K562 (cell line): ENCODE measurements at regions not wholly inside any gene's neighbourhood (a gene's known extent, or its start where the extent isn't known, plus 50 kb on each side); places are given as distances from the start of the nearest gene placed in this dataset.
A peak's percentile ranks its signal among the peaks of the same experiment; 100 is the strongest.

Experiments used
- ATAC-seq: fragments of 200-7000 bp; cut with Tn5 transposase; 3 replicates; pipeline ENCODE4 v1.9.1; 2020; ENCODE audit warnings: moderate library complexity
- BruUV-seq: library from RNA; stranded (reverse); fragments of 400-500 nt; replicated peaks from 2 replicates; lab custom pipeline; 2021; lab: Mats Ljungman, UMichigan
- CTCF ChIA-PET: fragments of 300-600 bp; formaldehyde crosslinking; extraction: SDS; loops from one replicate; lab custom pipeline; 2021; ENCODE audit warnings: low intra/inter-chr PET ratio; lab: Yijun Ruan, JAX
- POLR2A ChIA-PET: fragments of 300-600, 350-650 bp; sonication (Branson Sonifier 250); formaldehyde crosslinking; extraction: SDS; loops from one replicate; lab custom pipeline; 2021; ENCODE audit warnings: antibody characterized with exemption, inconsistent platforms; lab: Yijun Ruan, JAX
- DNase-seq, 4 experiments: peaks; one replicate each; pipeline versions ENCODE4 v3.0.0 to v3.0.0-alpha.2; 2011 to 2018; ENCODE audit warnings: low spot score in 3 of 4, mixed read lengths in 3 of 4; ENCODE audit errors: extremely low read depth in 1 of 4
- FAIRE-seq: peaks from 2 replicates; lab custom pipeline; 2011; peaks lifted over from hg19 to GRCh38; lab: Jason Lieb, UNC
- H2AFZ ChIP-seq: 2 replicates; pipeline ENCODE4 v1.6.0; 2011; ENCODE audit warnings: low read depth, low read length, control low read depth, inconsistent platforms
- H3K27ac ChIP-seq: fragments of 200-600 bp; 3 replicates; pipeline ENCODE4 v1.8.0; 2011; ENCODE audit warnings: low read depth, mild to moderate bottlenecking, control low read depth, inconsistent platforms, low read length, moderate library complexity, mixed read lengths; ENCODE audit errors: extremely low read depth
- H3K27me3 ChIP-seq, 2 experiments: fragments of 300-600 bp in 1 of 2; 2 replicates in 1 of 2; 3 replicates in 1 of 2; pipeline versions ENCODE4 v1.6.0 to v1.8.0; 2011; ENCODE audit warnings: inconsistent platforms in 2 of 2, low read length in 2 of 2, mild to moderate bottlenecking in 1 of 2, mixed read lengths in 1 of 2, moderate library complexity in 1 of 2; ENCODE audit not compliant: control insufficient read depth in 2 of 2, insufficient read depth in 2 of 2
- H3K36me3 ChIP-seq: fragments of 300-600 bp; 3 replicates; pipeline ENCODE4 v1.8.0; 2011; ENCODE audit warnings: mild to moderate bottlenecking, low read length, inconsistent platforms; ENCODE audit not compliant: control insufficient read depth, insufficient read depth
- H3K4me1 ChIP-seq, 2 experiments: fragments of 200-600 bp in 1 of 2; replicated peaks in 1 of 2; 2 replicates in 1 of 2; 3 replicates in 1 of 2; pipeline versions ENCODE4 v1.5.1 to v1.8.0; 2011; ENCODE audit warnings: inconsistent platforms in 2 of 2, low read length in 2 of 2, mild to moderate bottlenecking in 1 of 2, mixed read lengths in 1 of 2, moderate library complexity in 1 of 2; ENCODE audit not compliant: control insufficient read depth in 2 of 2, insufficient read depth in 2 of 2
- H3K4me2 ChIP-seq: 2 replicates; pipeline ENCODE4 v1.6.1; 2011; ENCODE audit warnings: low read length, control low read depth, inconsistent platforms, mixed read lengths; ENCODE audit not compliant: insufficient read depth
- H3K4me3 ChIP-seq: fragments of 200-600 bp; sonication (generic), shearing (Covaris generic); 2 replicates; pipeline ENCODE4 v1.5.1; 2016; ENCODE audit warnings: control low read depth, inconsistent platforms
- H3K79me2 ChIP-seq: fragments of 200-600 bp; 3 replicates; pipeline ENCODE4 v1.8.0; 2011; ENCODE audit warnings: low read length, inconsistent platforms; ENCODE audit not compliant: control insufficient read depth, insufficient read depth
- H3K9ac ChIP-seq, 2 experiments: 2 replicates each; pipeline versions ENCODE4 v1.6.0 to v1.6.1; 2011; ENCODE audit warnings: low read depth in 2 of 2, low read length in 2 of 2, control low read depth in 1 of 2, inconsistent platforms in 1 of 2, mild to moderate bottlenecking in 1 of 2, mixed read lengths in 1 of 2; ENCODE audit not compliant: insufficient read depth in 1 of 2
- H3K9me1 ChIP-seq: one replicate; pipeline ENCODE4 v1.6.0; 2011; ENCODE audit warnings: inconsistent platforms, mild to moderate bottlenecking, low read length, moderate library complexity; ENCODE audit not compliant: control insufficient read depth, insufficient read depth
- H3K9me3 ChIP-seq: replicated peaks from 2 replicates; pipeline ENCODE4 v1.5.1; 2011; ENCODE audit warnings: low read depth, low read length, inconsistent platforms; ENCODE audit not compliant: control insufficient read depth, insufficient read depth
- H4K20me1 ChIP-seq: replicated peaks from 2 replicates; pipeline ENCODE4 v1.6.1; 2011; ENCODE audit warnings: low read length, inconsistent platforms, mixed read lengths; ENCODE audit not compliant: control insufficient read depth, insufficient read depth
- ARID1B ChIP-seq: fragments of 450-650 bp; IDR thresholded peaks from 2 replicates; pipeline ENCODE4 v1.6.1; 2016; ENCODE audit warnings: antibody characterized with exemption, mild to moderate bottlenecking, inconsistent platforms
- CBFA2T2 ChIP-seq: fragments of 450-650 bp; conservative IDR thresholded peaks from 2 replicates; pipeline ENCODE4 v1.6.1; 2017; ENCODE audit warnings: mild to moderate bottlenecking
- CBFA2T3 ChIP-seq: fragments of 450-650 bp; IDR thresholded peaks from 2 replicates; pipeline ENCODE4 v1.6.1; 2017
- HMBOX1 ChIP-seq: sonication (generic); IDR thresholded peaks from 2 replicates; pipeline ENCODE4 v1.6.1; 2016
- MECOM ChIP-seq: fragments of 250-450 bp; sonication (Bioruptor Pico); IDR thresholded peaks from 2 replicates; pipeline ENCODE4 v1.8.0; 2022; ENCODE audit warnings: inconsistent platforms
- MYBL2 ChIP-seq, 2 experiments: fragments of 450-650 bp in 1 of 2; sonication (generic) in 1 of 2; formaldehyde crosslinking in 1 of 2; IDR thresholded peaks; 2 replicates each; pipeline versions ENCODE4 v1.6.1 to v1.8.1; 2017 to 2022; ENCODE audit warnings: borderline replicate concordance in 1 of 2, inconsistent platforms in 1 of 2, low read depth in 1 of 2, mild to moderate bottlenecking in 1 of 2, missing genetic modification reagents in 1 of 2, moderate library complexity in 1 of 2
- TAL1 ChIP-seq: fragments of 450-650 bp; IDR thresholded peaks from 2 replicates; pipeline ENCODE4 v1.6.1; 2016; ENCODE audit warnings: mild to moderate bottlenecking
- TCF7L2 ChIP-seq: fragments of 150-350 bp; IDR thresholded peaks from 2 replicates; pipeline ENCODE4 v1.6.1; 2016; ENCODE audit warnings: low read depth, mild to moderate bottlenecking, low read length, moderate library complexity
- TEAD4 ChIP-seq, 2 experiments: sonication (generic) in 1 of 2; formaldehyde crosslinking in 1 of 2; IDR thresholded peaks; 2 replicates each; pipeline versions ENCODE4 v1.6.1 to v1.8.0; 2012 to 2022; ENCODE audit warnings: borderline replicate concordance in 1 of 2, inconsistent platforms in 1 of 2, low read length in 1 of 2, mild to moderate bottlenecking in 1 of 2, missing genetic modification reagents in 1 of 2
- ZNF592 ChIP-seq: fragments of 450-650 bp; IDR thresholded peaks from 2 replicates; pipeline ENCODE4 v1.6.1; 2017; ENCODE audit warnings: antibody characterized with exemption, mild to moderate bottlenecking
- ZNF785 ChIP-seq: fragments of 250-450 bp; sonication (Bioruptor Pico); IDR thresholded peaks from 2 replicates; pipeline ENCODE4 v1.4.0; 2020; ENCODE audit warnings: mild to moderate bottlenecking
- whole genome bisulfite sequencing: fragments of 100-300 bp; shearing (Covaris generic); methylation state at CpG from one replicate; pipeline ENCODE4 v1.1.6; 2016; ENCODE audit warnings: low coverage, mixed read lengths; ENCODE audit not compliant: insufficient coverage; ENCODE audit errors: missing lambda C conversion rate; 5-methylcytosine and 5-hydroxymethylcytosine counted together
- in situ Hi-C: fragments of 300-500 bp; cut with MboI; formaldehyde crosslinking; loops from 4 replicates; pipeline ENCODE4 v1.15.0; 2018; ENCODE audit warnings: inconsistent platforms, mixed read lengths
- intact Hi-C: fragments of 100-400 bp; cut with micrococcal nuclease; formaldehyde crosslinking; loops from 2 replicates; pipeline ENCODE4 v1.14.2; 2022

GRCh38 chr20:52596256-52596655 is 375.9 kb upstream of the TSHZ2 start:
- no peaks in the 10 kb centered on the region for H3K9me1 ChIP-seq
- H3K9me3 ChIP-seq = no peaks in the 10 kb centered on the region
- WGBS = 20% methylated on average over 5 of the region's 5 CpGs
- no peaks in the 10 kb centered on the region for H3K27me3 ChIP-seq
- TF ChIP-seq ZNF785 (CRISPR knock-in tag) = no peak
- no peak for TF ChIP-seq TCF7L2
- intact Hi-C loops = no loop called here
- no peak overlapping the region for H3K9ac ChIP-seq
- H3K27ac ChIP-seq = no peak overlapping the region
- FAIRE-seq (no peak), DNase-seq (no peak), ATAC-seq (no peak)
- H3K4me3 ChIP-seq = no peak overlapping the region
- in situ Hi-C loops = no loop called here
- no peak overlapping the region for H3K4me2 ChIP-seq
- POLR2A ChIA-PET = no interaction called here
- H3K79me2 ChIP-seq = no peaks in the 10 kb centered on the region
- no peaks in the 10 kb centered on the region for H3K4me1 ChIP-seq
- H2AFZ ChIP-seq = no peak overlapping the region
- H3K36me3 ChIP-seq = no peaks in the 10 kb centered on the region
- no peaks in the 10 kb centered on the region for H4K20me1 ChIP-seq
- BruUV-seq = no TSS peak
- CTCF ChIA-PET = no interaction called here

GRCh38 chr20:52595518-52595917 is 376.6 kb upstream of the TSHZ2 start:
- no peaks in the 10 kb centered on the region for H3K9me3 ChIP-seq
- 7% methylated on average over 1 of the region's 1 CpG for WGBS
- no TSS peak for BruUV-seq
- H3K4me2 ChIP-seq = no peak overlapping the region
- ATAC-seq = no peak
- no peaks in the 10 kb centered on the region for H3K4me1 ChIP-seq
- in situ Hi-C loops (no loop called here), intact Hi-C loops (no loop called here)
- FAIRE-seq = no peak
- no peak overlapping the region for H3K4me3 ChIP-seq
- no peaks in the 10 kb centered on the region for H4K20me1 ChIP-seq
- H2AFZ ChIP-seq = no peak overlapping the region
- 0 out of 2 replicates have a peak, but pooled peaks have one; percentile 20 for TF ChIP-seq ARID1B
- TF ChIP-seq ZNF592 = no peak
- peak; percentile 36; the same call in 1 of the 2 replicates for TF ChIP-seq CBFA2T2
- no peak for TF ChIP-seq MECOM
- TF ChIP-seq HMBOX1 = 0 out of 2 replicates have a peak, but pooled peaks have one; percentile 37
- peak; percentile 58 for TF ChIP-seq TEAD4 (IDR thresholded peaks at IDR 0.05; ENCODE audit: low read length)
- TF ChIP-seq TEAD4 (CRISPR knock-in tag; IDR thresholded peaks at IDR 0.05; ENCODE audit: borderline replicate concordance) = no peak
- TF ChIP-seq TAL1 = peak; percentile 38; the same call in 1 of the 2 replicates
- TF ChIP-seq CBFA2T3 = peak; percentile 59
- no peak for TF ChIP-seq MYBL2 (IDR thresholded peaks at IDR 0.05; ENCODE audit: low read depth)
- TF ChIP-seq MYBL2 (CRISPR knock-in tag; IDR thresholded peaks at IDR 0.05; ENCODE audit: borderline replicate concordance) = no peak
- CTCF ChIA-PET = no interaction called here
- H3K27me3 ChIP-seq = no peaks in the 10 kb centered on the region
- no peaks in the 10 kb centered on the region for H3K36me3 ChIP-seq
- no peaks in the 10 kb centered on the region for H3K79me2 ChIP-seq
- peak in 1 of 4 experiments; percentile 6 for DNase-seq
- no peak overlapping the region for H3K9ac ChIP-seq
- POLR2A ChIA-PET = no interaction called here
- H3K27ac ChIP-seq = no peak overlapping the region
- H3K9me1 ChIP-seq = no peaks in the 10 kb centered on the region
